HCT116 (cell line): ENCODE measurements at regions not wholly inside any gene's neighbourhood (a gene's known extent, or its start where the extent isn't known, plus 50 kb on each side); places are given as distances from the start of the nearest gene placed in this dataset.

Experiments
- EGR1 ChIP-seq: IDR thresholded peaks from 2 replicates; pipeline ENCODE4 v1.6.1; 2012; ENCODE audit warnings: low read depth
- POLR2A ChIP-seq: IDR thresholded peaks from 2 replicates; pipeline ENCODE4 v1.7.0; 2011; ENCODE audit warnings: borderline replicate concordance; ENCODE audit not compliant: insufficient read depth, insufficient read length; ENCODE audit errors: extremely low read depth
- POLR2AphosphoS5 ChIP-seq: IDR thresholded peaks from 2 replicates; pipeline ENCODE4 v1.6.1; 2011; ENCODE audit warnings: mild to moderate bottlenecking, low read depth, low read length, moderate library complexity
- RAD21 ChIP-seq: IDR thresholded peaks from 2 replicates; pipeline ENCODE4 v1.6.1; 2012; ENCODE audit warnings: low read depth, mild to moderate bottlenecking
- SP1 ChIP-seq: IDR thresholded peaks from 2 replicates; pipeline ENCODE4 v1.6.1; 2012; ENCODE audit warnings: low read depth
- TCF7L2 ChIP-seq: IDR thresholded peaks from 2 replicates; pipeline ENCODE4 v1.7.0; 2011; ENCODE audit warnings: borderline replicate concordance, inconsistent platforms; ENCODE audit not compliant: insufficient read depth, insufficient read length; ENCODE audit errors: extremely low read depth
- YY1 ChIP-seq: IDR thresholded peaks from 2 replicates; pipeline ENCODE4 v1.6.1; 2011; ENCODE audit warnings: low read length, low read depth, moderate library complexity, mild to moderate bottlenecking; ENCODE audit not compliant: insufficient replicate concordance; ENCODE audit errors: extremely low read depth
- ZNF274 ChIP-seq: fragments of 200-500 bp; sonication (Bioruptor generic); IDR thresholded peaks from 2 replicates; pipeline ENCODE4 v1.6.1; 2014; ENCODE audit warnings: mild to moderate bottlenecking, low read depth, low read length, inconsistent platforms
- TF ChIP-seq, protein P1 (sequence below): IDR thresholded peaks from 2 replicates; pipeline ENCODE4 v1.6.1; 2012; ENCODE audit warnings: low read depth
- TF ChIP-seq, protein P2 (sequence below), 3 experiments: fragments of 200-600 bp in 1 of 3; sonication (generic) in 1 of 3; IDR thresholded peaks in 2 of 3; conservative IDR thresholded peaks in 1 of 3; 2 replicates each; pipeline ENCODE4 v1.5.1; 2012 to 2017; ENCODE audit warnings: low read depth in 2 of 3, low read length in 2 of 3, antibody characterized with exemption in 1 of 3, borderline replicate concordance in 1 of 3, control low read depth in 1 of 3, mild to moderate bottlenecking in 1 of 3, mixed read lengths in 1 of 3, mixed run types in 1 of 3, moderate library complexity in 1 of 3; ENCODE audit not compliant: insufficient read depth in 1 of 3
- TF ChIP-seq, protein P3 (sequence below): IDR thresholded peaks from 2 replicates; pipeline ENCODE4 v1.6.1; 2012

DNA sequence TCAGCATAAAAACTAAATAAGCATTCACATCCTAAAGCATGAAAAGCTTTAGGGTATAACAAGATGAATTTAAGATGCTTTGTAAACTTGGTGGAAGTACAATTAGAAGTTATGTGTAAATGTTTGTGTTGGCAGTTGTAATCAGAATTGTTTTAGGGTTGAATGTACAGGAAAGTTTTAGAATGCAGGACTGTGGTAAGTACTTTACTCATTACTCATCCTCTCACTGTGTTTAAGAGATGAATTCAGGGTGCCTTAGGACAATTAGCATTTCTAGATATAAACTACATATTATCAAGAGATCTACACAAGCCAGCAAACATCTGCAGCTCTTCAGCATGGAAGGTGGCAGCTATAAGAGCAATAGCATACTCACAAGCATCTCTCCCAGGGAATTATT, 77.5 kb upstream of the ELOVL6 start:
- TF ChIP-seq POLR2A (no peak), RAD21 (no peak), TCF7L2 (no peak), POLR2AphosphoS5 (no peak), SP1 (no peak), EGR1 (no peak), ZNF274 (no peak), YY1 (no peak)
- TF ChIP-seq, protein P1, sequence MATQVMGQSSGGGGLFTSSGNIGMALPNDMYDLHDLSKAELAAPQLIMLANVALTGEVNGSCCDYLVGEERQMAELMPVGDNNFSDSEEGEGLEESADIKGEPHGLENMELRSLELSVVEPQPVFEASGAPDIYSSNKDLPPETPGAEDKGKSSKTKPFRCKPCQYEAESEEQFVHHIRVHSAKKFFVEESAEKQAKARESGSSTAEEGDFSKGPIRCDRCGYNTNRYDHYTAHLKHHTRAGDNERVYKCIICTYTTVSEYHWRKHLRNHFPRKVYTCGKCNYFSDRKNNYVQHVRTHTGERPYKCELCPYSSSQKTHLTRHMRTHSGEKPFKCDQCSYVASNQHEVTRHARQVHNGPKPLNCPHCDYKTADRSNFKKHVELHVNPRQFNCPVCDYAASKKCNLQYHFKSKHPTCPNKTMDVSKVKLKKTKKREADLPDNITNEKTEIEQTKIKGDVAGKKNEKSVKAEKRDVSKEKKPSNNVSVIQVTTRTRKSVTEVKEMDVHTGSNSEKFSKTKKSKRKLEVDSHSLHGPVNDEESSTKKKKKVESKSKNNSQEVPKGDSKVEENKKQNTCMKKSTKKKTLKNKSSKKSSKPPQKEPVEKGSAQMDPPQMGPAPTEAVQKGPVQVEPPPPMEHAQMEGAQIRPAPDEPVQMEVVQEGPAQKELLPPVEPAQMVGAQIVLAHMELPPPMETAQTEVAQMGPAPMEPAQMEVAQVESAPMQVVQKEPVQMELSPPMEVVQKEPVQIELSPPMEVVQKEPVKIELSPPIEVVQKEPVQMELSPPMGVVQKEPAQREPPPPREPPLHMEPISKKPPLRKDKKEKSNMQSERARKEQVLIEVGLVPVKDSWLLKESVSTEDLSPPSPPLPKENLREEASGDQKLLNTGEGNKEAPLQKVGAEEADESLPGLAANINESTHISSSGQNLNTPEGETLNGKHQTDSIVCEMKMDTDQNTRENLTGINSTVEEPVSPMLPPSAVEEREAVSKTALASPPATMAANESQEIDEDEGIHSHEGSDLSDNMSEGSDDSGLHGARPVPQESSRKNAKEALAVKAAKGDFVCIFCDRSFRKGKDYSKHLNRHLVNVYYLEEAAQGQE: no peak
- TF ChIP-seq, protein P2, sequence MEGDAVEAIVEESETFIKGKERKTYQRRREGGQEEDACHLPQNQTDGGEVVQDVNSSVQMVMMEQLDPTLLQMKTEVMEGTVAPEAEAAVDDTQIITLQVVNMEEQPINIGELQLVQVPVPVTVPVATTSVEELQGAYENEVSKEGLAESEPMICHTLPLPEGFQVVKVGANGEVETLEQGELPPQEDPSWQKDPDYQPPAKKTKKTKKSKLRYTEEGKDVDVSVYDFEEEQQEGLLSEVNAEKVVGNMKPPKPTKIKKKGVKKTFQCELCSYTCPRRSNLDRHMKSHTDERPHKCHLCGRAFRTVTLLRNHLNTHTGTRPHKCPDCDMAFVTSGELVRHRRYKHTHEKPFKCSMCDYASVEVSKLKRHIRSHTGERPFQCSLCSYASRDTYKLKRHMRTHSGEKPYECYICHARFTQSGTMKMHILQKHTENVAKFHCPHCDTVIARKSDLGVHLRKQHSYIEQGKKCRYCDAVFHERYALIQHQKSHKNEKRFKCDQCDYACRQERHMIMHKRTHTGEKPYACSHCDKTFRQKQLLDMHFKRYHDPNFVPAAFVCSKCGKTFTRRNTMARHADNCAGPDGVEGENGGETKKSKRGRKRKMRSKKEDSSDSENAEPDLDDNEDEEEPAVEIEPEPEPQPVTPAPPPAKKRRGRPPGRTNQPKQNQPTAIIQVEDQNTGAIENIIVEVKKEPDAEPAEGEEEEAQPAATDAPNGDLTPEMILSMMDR (IDR thresholded peaks at IDR 0.05 in 2 of 3, conservative IDR thresholded peaks at IDR 0.05 in 1 of 3; ENCODE audit: borderline replicate concordance in 1 of 3, insufficient read depth in 1 of 3, low read depth in 2 of 3, low read length in 2 of 3): no peak
- TF ChIP-seq, protein P3, sequence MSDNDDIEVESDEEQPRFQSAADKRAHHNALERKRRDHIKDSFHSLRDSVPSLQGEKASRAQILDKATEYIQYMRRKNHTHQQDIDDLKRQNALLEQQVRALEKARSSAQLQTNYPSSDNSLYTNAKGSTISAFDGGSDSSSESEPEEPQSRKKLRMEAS: no peak
